H9 (cell line): ENCODE measurements at regions not wholly inside any gene's neighbourhood (a gene's known extent, or its start where the extent isn't known, plus 50 kb on each side); places are given as distances from the start of the nearest gene placed in this dataset.

ENCODE experiments used
- DNase-seq: peaks from one replicate; pipeline ENCODE4 v3.0.0-alpha.2; 2017
- H2AFZ ChIP-seq: one replicate; pipeline ENCODE4 v1.6.1; 2013; ENCODE audit warnings: mild to moderate bottlenecking, low read length, control low read depth, moderate library complexity
- H2AK5ac ChIP-seq: 2 replicates; pipeline ENCODE4 v1.6.1; 2013; ENCODE audit warnings: low read length, control low read depth, mixed read lengths; ENCODE audit not compliant: insufficient read length
- H2BK120ac ChIP-seq: one replicate; pipeline ENCODE4 v1.6.1; 2013; ENCODE audit warnings: low read depth, mild to moderate bottlenecking, low read length, control low read depth, inconsistent platforms; ENCODE audit not compliant: poor library complexity, severe bottlenecking
- H2BK12ac ChIP-seq: 2 replicates; pipeline ENCODE4 v1.6.1; 2013; ENCODE audit warnings: low read length, control low read depth, mixed read lengths, low read depth; ENCODE audit not compliant: insufficient read length
- H2BK15ac ChIP-seq: 2 replicates; pipeline ENCODE4 v1.6.1; 2013; ENCODE audit warnings: low read depth, low read length, control low read depth
- H2BK20ac ChIP-seq: one replicate; pipeline ENCODE4 v1.6.1; 2013; ENCODE audit warnings: low read depth, mild to moderate bottlenecking, low read length, control low read depth, inconsistent platforms; ENCODE audit not compliant: poor library complexity, severe bottlenecking
- H2BK5ac ChIP-seq: 2 replicates; pipeline ENCODE4 v1.6.1; 2013; ENCODE audit warnings: low read length, control low read depth, mixed read lengths; ENCODE audit not compliant: insufficient read length
- H3K14ac ChIP-seq: 2 replicates; pipeline ENCODE4 v1.6.1; 2013; ENCODE audit warnings: low read length, control low read depth; ENCODE audit not compliant: insufficient read depth
- H3K18ac ChIP-seq: 2 replicates; pipeline ENCODE4 v1.6.1; 2013; ENCODE audit warnings: low read depth, mild to moderate bottlenecking, mixed read lengths, low read length, control low read depth; ENCODE audit not compliant: insufficient read length
- H3K23ac ChIP-seq: 2 replicates; pipeline ENCODE4 v1.6.1; 2013; ENCODE audit warnings: low read length, control low read depth, mixed read lengths, low read depth; ENCODE audit not compliant: insufficient read length
- H3K23me2 ChIP-seq: 2 replicates; pipeline ENCODE4 v1.6.1; 2013; ENCODE audit warnings: low read depth, mild to moderate bottlenecking, mixed read lengths, low read length, control low read depth; ENCODE audit not compliant: insufficient read length, poor library complexity, severe bottlenecking
- H3K27ac ChIP-seq: 2 replicates; pipeline ENCODE4 v1.5.1; 2013; ENCODE audit warnings: low read length, control low read depth, mixed read lengths, low read depth; ENCODE audit not compliant: insufficient read length
- H3K27me3 ChIP-seq: 2 replicates; pipeline ENCODE4 v1.6.1; 2013; ENCODE audit warnings: low read length, control low read depth, inconsistent platforms; ENCODE audit not compliant: insufficient read depth
- H3K4ac ChIP-seq: 2 replicates; pipeline ENCODE4 v1.6.1; 2013; ENCODE audit warnings: low read depth, mild to moderate bottlenecking, control low read depth, inconsistent platforms, low read length, moderate library complexity
- H3K4me1 ChIP-seq: 2 replicates; pipeline ENCODE4 v1.6.1; 2013; ENCODE audit warnings: low read length, control low read depth, inconsistent platforms; ENCODE audit not compliant: insufficient read depth
- H3K4me2 ChIP-seq: 2 replicates; pipeline ENCODE4 v1.6.1; 2013; ENCODE audit warnings: low read length, control low read depth, mixed read lengths; ENCODE audit not compliant: insufficient read length, insufficient read depth
- H3K56ac ChIP-seq: 2 replicates; pipeline ENCODE4 v1.6.1; 2013; ENCODE audit warnings: low read depth, mild to moderate bottlenecking, mixed read lengths, low read length, control low read depth; ENCODE audit not compliant: insufficient read length
- H3K79me1 ChIP-seq: 2 replicates; pipeline ENCODE4 v1.6.1; 2013; ENCODE audit warnings: low read depth, mild to moderate bottlenecking, moderate library complexity, low read length, control low read depth, inconsistent platforms; ENCODE audit not compliant: insufficient read depth, poor library complexity, severe bottlenecking
- H3K79me2 ChIP-seq: 2 replicates; pipeline ENCODE4 v1.6.1; 2013; ENCODE audit warnings: low read length, control low read depth, inconsistent platforms; ENCODE audit not compliant: insufficient read depth
- H3K9ac ChIP-seq: 2 replicates; pipeline ENCODE4 v1.6.1; 2013; ENCODE audit warnings: low read length, control low read depth, mixed read lengths; ENCODE audit not compliant: insufficient read length; ENCODE audit errors: extremely low read depth
- H3K9me3 ChIP-seq: one replicate; pipeline ENCODE4 v1.6.1; 2013; ENCODE audit warnings: low read depth, low read length, inconsistent platforms; ENCODE audit not compliant: control insufficient read depth
- H3T11ph ChIP-seq: one replicate; pipeline ENCODE4 v1.6.1; 2013; ENCODE audit warnings: mild to moderate bottlenecking, low read length, control low read depth, inconsistent platforms
- H4K20me1 ChIP-seq: one replicate; pipeline ENCODE4 v1.6.1; 2013; ENCODE audit not compliant: control insufficient read depth, insufficient read length, insufficient read depth
- H4K5ac ChIP-seq: 2 replicates; pipeline ENCODE4 v1.6.1; 2013; ENCODE audit warnings: low read depth, mild to moderate bottlenecking, mixed read lengths, low read length, control low read depth; ENCODE audit not compliant: insufficient read length
- H4K8ac ChIP-seq: replicated peaks from 2 replicates; pipeline ENCODE4 v1.6.1; 2013; ENCODE audit warnings: low read length, control low read depth, mixed read lengths, low read depth; ENCODE audit not compliant: insufficient read length
- H4K91ac ChIP-seq: 2 replicates; pipeline ENCODE4 v1.6.1; 2013; ENCODE audit warnings: low read depth, mild to moderate bottlenecking, moderate library complexity, mixed read lengths, low read length, control low read depth; ENCODE audit not compliant: insufficient read length
- H3K27ac Mint-ChIP-seq, 3 experiments: 2 replicates in 2 of 3; 3 replicates in 1 of 3; pipeline ENCODE4 v1.8.0; 2020 to 2021; ENCODE audit warnings: mixed read lengths in 3 of 3, mild to moderate bottlenecking in 1 of 3, moderate library complexity in 1 of 3
- H3K27me3 Mint-ChIP-seq: 2 replicates; pipeline ENCODE4 v1.8.0; 2021; ENCODE audit warnings: low read depth, mild to moderate bottlenecking, moderate library complexity, mixed read lengths
- H3K36me3 Mint-ChIP-seq, 3 experiments: 2 replicates in 2 of 3; 3 replicates in 1 of 3; pipeline ENCODE4 v1.8.0; 2020 to 2021; ENCODE audit warnings: low read depth in 3 of 3, mixed read lengths in 3 of 3; ENCODE audit not compliant: insufficient read depth in 1 of 3
- H3K4me1 Mint-ChIP-seq, 2 experiments: 2 replicates each; pipeline ENCODE4 v1.8.0; 2020; ENCODE audit warnings: mixed read lengths in 2 of 2
- H3K4me3 Mint-ChIP-seq, 2 experiments: 2 replicates in 1 of 2; 3 replicates in 1 of 2; pipeline ENCODE4 v1.8.0; 2020 to 2021; ENCODE audit warnings: mild to moderate bottlenecking in 2 of 2, mixed read lengths in 2 of 2, moderate library complexity in 1 of 2
- H3K9me3 Mint-ChIP-seq, 2 experiments: 2 replicates in 1 of 2; 3 replicates in 1 of 2; pipeline ENCODE4 v1.8.0; 2020; ENCODE audit warnings: mild to moderate bottlenecking in 2 of 2, mixed read lengths in 2 of 2, moderate library complexity in 1 of 2
- CTCF ChIP-seq: fragments of 200-600 bp; sonication (generic); conservative IDR thresholded peaks from 3 replicates; pipeline ENCODE4 v1.8.0; 2021; ENCODE audit warnings: antibody characterized with exemption, mild to moderate bottlenecking
- WGBS: extraction: QIAGEN DNeasy Blood & Tissue Kit; methylation state at CpG from one replicate; pipeline ENCODE4 v1.1.7; 2013; ENCODE audit warnings: missing lambda C conversion rate, low lambda C conversion rate, mixed read lengths; ENCODE audit not compliant: insufficient read length; ENCODE audit errors: extremely low coverage; 5-methylcytosine and 5-hydroxymethylcytosine counted together

- no peak overlapping the region for H2BK5ac ChIP-seq
- Mint-ChIP-seq H3K27ac (no peak overlapping the region), H3K9me3 (peaks cover 9 to 15% of the 10 kb centered on the region in 2 experiments; a peak in 3 of 5 replicates), H3K36me3 (peaks cover 0 to 12% (median 7%) of the 10 kb centered on the region in 3 experiments; a peak in 4 of 7 replicates), H3K4me3 (no peak overlapping the region), H3K4me1 (peaks cover 4 to 5% of the 10 kb centered on the region in 2 experiments), H3K27me3 (no peaks in the 10 kb centered on the region; the same call in none of the 2 replicates)
- H2BK120ac ChIP-seq, result no peak overlapping the region
- H3K79me2 ChIP-seq, result no peaks in the 10 kb centered on the region
- no peak overlapping the region for H2BK15ac ChIP-seq
- no peak overlapping the region for H2BK12ac ChIP-seq
- no peak overlapping the region for H3K27ac ChIP-seq
- no peaks in the 10 kb centered on the region for H3K23me2 ChIP-seq
- H3K79me1 ChIP-seq, result no peaks in the 10 kb centered on the region
- no peak overlapping the region for H3K4me2 ChIP-seq
- WGBS, result no CpG with 5 or more reads among the region's 3 CpGs
- no peaks in the 10 kb centered on the region; the same call in 1 of the 2 replicates for H3K4me1 ChIP-seq
- H3K9ac ChIP-seq, result no peak overlapping the region
- no peak overlapping the region for H3K14ac ChIP-seq
- no peak overlapping the region for H2AFZ ChIP-seq
- no peak for DNase-seq
- H4K8ac ChIP-seq, result no peak overlapping the region
- H3K9me3 ChIP-seq, result no peaks in the 10 kb centered on the region
- H3K18ac ChIP-seq, result no peak overlapping the region
- H3K56ac ChIP-seq, result no peak overlapping the region
- H3K4ac ChIP-seq, result no peak overlapping the region
- no peak overlapping the region for H4K5ac ChIP-seq
- H3T11ph ChIP-seq, result no peak overlapping the region
- H3K23ac ChIP-seq, result no peak overlapping the region
- H4K91ac ChIP-seq, result no peak overlapping the region
- H3K27me3 ChIP-seq, result no peaks in the 10 kb centered on the region
- TF ChIP-seq CTCF, result no peak
- H2AK5ac ChIP-seq, result no peak overlapping the region
- no peak overlapping the region for H2BK20ac ChIP-seq
- H4K20me1 ChIP-seq, result no peaks in the 10 kb centered on the region
Observed at GRCh38 chr15:94066811-94067210, 164.6 kb upstream of the MCTP2 start.
